Limb (tissue), 2 donors: ENCODE measurements at regions not wholly inside any gene's neighbourhood (a gene's known extent, or its start where the extent isn't known, plus 50 kb on each side); places are given as distances from the start of the nearest gene placed in this dataset.

Source experiments
- DNase-seq, 2 donors: peaks; one replicate each; pipeline ENCODE4 v3.0.0-alpha.2; 2016; ENCODE audit errors: extremely low spot score in 2 of 2

DNA sequence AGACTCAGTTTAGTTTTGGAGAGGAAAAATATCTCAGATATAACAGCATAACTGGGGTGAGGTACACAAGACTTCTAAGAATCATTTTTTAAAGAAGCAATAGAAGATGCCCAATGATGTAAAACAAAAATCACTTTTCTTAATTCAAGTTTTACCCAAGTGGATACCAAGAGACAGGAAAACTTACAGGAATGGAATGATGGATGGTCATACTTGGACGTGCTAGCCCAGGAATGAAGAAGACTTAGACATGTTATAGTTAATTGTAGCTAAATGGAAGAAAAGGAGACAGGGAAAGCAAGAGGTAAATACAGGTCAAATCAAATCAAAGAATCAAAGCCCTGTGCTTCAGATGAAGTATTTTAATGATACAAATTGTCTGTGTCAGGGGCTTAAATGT lies 312.7 kb upstream of the KCNJ16 start:
- DNase-seq, result no peak

DNA sequence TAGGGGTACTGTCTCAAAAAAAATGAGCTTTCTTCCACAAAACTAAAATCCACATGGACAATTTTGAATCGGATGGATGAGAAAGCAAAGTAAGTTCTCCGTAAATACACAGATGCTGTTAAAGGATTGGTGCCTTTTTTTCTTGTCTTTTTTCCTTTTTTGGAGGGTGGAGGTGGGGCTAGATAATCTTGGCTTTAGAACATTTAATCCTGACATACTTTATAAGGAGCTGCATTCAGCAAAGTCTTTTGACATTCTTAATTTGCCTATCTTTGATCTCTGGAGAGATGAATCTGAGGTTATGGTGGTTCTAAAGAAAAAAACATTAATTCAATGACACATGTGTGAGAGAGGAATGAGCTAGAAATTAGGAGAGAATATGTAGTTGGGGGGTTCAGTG lies 312.3 kb upstream of the KCNJ16 start:
- DNase-seq, result no peak

DNA sequence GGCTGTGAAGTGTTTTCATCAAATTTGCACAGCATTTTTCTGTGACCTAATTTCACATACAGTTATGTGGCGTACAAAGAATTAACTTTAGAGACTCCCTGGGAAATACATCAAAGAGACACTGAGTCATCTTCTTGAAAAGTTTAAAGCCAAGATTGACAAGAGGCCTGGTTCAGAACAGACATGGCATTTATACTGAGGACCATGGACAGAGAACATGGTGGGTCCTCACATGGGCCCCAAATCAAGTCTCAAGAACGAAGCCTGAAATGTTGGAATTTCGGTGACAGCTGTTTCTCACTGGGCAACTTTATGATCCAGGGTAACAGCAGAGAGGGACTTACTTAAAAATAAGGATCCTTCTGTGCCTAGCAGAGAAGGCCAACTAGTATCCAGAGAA lies 311.5 kb upstream of the KCNJ16 start:
- DNase-seq, result no peak

DNA sequence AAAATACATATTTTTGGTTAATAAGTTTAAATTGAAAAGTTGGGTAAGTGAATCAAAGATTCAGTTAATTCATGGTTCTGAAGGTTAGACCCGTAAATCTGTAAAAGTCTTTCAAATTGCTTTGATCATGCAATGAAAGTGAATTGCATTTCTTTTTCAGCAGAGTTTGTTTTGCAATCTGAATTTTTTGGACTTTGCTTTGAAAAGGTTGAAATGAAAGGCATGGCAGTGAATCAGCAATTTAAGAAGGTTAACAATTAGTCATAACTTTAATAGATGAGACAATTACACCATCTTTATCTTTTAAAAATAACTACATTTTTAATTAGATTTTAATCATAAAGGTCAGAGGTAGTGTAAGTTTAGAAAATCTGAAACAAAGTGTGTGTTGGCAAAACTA lies 310.9 kb upstream of the KCNJ16 start:
- DNase-seq, result no peak

DNA sequence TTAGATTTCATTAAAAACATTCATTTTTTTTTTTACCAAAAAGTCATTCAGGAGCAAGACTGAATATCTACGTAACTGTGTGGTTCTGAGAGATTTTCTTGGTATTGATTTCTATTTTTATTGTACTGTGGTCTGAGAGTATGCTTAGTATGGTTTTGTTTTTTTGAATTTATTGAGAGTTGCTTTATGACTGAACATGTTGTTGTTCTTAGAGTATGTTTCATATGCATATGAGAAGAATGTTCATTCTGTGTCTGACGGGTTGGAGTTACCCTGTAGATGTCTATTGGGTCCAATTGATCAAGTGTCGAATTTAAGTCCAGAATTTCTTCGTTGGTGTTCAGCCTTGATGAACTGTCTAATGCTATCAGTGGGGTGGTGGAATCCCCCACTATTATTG lies 306.0 kb upstream of the KCNJ16 start:
- DNase-seq, result no peak

DNA sequence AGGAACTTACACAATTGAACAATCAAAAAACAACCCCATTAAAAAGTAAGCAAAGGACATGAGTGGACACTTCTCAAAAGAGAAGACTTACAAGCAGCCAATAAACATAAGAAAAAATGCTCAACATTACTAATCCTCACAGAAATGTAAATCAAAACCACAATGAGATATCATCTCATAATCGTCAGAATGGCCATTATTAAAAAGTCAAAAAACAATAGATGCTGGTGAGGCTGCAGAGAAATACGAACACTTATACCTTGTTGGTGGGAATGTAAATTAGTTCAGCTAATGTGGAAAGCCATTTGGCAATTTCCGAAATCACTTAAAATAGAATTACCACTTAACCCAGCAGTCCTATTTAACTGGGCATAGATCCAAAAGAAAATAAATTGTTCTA lies 301.9 kb upstream of the KCNJ16 start:
- DNase-seq, result no peak

DNA sequence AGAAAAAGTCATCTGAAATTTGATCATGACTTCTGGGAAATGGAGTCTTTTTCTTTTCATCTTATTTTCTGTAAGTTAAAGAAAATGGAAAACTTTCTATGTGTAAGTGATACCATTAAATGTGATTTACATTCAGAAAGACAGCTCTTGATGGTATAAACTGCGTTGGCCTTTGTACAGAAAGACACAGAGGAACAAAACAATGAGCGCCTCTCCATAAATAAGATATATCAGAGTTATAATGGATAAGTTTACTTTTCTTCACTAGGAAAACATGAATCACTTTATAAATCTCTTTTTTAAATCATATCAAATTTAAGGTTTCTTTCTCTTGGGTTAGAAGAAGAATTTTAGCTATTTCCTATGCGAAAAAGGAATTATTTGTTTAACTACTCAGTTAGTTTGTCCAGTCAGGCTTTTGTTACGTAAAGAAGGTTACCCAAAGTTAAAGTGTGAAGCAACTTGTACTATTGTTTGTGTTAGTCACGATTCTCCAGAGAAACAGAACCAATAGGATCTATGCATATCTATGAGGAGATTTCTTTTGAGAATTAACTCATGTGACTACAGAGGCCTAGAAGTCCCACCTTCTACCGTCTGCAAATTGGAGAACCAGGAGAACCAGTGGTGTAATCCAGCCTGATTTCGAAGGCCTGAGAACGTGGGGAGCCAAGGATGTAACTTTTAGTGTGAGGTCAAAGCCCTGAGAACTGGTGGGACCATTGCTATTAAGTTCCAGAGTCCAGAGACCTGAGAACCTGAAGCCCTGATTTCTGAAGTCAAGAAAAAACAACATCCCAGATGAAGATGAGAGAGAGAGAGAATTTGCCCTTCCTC lies 295.4 kb upstream of the KCNJ16 start:
- DNase-seq, result no peak

DNA sequence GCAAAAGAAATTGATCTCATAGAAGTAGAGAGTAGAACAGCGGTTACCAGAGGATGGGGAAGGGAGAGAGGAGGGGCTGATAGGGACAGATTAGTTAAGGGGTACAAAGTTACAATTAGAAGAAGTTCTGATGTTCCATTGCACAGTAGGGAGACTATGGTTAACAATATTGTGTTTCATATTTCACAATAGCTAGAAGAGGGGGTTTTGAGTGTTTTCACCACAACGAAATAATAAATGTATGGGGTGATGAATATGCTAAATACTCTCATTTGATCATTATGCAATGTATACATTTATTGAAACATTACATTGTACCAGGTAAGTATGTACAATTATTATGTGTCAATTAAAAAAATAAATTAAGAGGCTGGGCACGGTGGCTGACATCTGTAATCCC lies 291.2 kb upstream of the KCNJ16 start:
- no peak for DNase-seq

DNA sequence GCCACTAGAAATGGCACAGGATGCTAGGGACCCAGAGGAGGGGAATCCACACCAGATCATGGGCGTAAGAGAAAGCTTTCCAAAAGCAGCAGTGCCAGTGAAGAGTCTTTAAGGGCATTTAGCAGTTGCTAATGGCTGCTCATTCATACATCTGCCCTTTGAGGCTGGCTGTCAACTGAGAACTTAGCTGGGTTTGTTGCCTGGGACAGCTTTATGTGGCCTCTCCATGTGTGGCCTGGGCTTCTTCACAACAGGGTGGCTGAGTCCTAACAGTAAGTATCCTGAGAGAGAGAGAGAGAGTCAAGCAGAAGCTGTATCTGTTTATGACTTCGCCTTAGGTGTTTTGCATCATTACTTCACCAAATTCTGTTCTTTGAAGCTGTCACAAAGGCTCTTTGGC lies 286.1 kb upstream of the KCNJ16 start:
- no peak for DNase-seq

DNA sequence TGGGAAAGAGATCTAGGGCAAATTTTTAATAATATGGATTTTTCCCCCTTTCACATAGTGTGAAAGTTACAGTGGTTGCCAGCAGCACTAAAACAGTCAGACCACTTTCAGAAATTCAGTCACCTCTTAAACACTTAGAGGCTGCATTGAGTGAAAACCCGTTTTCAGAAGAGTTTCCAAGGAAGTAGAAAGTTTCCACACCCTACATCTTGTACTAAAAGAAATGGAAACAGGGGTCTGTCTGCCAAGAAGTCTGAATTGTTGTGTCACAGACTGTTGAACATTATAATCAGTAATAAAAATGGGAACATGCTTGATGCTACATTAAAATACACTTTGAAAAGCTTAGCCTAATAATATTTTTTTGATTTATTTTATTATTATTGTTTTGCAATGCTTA lies 278.9 kb upstream of the KCNJ16 start:
- DNase-seq, result peak in 1 of 2 donors; percentile 78

DNA sequence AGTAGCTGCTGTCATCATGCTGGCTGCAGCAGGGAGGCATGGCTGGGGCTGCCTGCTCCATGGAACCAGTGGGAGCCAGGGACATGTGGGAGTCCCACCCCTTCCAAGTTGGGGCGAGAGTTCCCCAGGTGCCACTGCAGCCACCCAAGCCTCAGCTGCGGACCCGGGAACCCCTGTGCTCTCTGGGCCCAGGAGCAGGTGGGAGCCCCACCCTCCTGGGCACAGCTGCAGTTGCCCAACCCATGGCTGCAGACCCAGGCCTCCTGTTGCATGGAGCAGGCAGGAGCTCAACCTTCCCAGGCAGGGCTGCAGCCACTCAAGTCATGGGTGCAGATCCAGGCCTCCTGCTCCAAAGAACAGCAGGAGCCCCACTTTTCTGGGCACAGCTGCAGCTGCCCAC lies 274.2 kb upstream of the KCNJ16 start:
- DNase-seq, result no peak

DNA sequence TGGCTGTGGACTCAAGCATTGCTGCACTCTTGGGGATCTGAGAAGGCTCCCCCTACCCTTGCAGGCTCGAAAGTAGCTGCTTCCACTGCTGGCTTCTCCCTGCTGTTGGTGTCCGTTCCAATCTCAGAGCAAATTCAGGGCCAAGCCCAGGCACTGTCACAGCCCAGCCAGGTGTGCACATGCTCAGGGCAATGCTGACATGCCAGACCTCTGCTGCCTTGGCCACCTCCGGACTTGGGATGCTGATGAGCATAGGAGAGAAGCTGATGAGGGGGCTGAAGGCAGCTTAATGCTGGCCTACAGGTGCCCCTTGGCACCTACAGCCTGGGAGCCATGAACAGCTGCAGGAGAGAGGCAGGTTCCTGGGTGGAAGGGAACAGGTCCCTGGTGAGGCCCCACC lies 273.7 kb upstream of the KCNJ16 start:
- no peak for DNase-seq

DNA sequence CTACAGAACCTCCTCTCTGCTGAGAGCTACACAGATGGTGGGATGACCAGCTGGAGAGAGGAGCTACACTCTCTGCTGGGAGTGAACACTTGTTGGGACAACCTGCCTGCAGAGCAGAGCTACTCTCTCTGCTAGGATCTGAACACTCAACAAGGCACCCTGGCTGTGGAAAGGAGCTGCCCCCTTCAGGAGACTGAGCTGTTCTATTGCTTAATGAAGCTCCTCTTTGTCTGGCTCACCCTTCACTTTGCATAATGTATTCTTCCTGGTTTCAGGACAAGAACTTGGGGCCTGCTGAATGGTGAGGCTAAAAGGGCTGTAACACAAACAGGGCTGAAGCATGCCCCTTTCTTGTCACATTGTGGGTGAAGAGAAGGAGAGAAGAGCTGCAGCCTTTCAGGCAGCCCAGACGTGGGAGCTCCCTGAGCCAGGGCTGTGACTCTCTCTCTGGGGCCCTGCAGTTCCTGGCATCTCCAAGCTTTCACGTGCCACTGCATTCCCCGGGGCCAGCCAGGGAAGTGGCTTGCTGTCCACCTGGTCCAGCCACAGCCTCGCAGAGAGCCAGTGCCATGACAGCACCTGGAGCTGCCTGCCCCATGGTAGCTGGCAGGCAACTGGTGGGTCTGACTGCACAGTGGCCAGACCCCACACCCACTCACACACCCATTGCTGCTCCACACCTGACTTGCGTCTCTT lies 272.8 kb upstream of the KCNJ16 start:
- DNase-seq, result no peak

DNA sequence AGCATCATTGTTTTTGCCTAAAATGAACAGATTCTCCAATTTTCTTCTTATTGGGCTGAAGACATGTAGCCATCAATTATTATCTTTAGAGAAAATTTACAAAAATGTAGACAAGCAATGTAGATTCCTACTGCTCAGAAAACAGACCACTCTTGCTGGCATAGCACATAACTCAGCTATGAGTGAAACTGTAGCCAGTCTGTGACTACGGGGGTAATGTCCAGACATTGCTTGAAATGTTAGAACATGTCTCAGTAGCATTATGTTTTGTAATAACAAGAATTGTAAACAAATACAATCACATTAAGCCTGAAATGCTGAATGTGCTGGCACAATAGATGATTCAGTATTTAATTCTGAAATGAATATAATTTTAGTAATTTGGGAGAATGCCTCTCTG lies 265.7 kb upstream of the KCNJ16 start:
- DNase-seq, result no peak

DNA sequence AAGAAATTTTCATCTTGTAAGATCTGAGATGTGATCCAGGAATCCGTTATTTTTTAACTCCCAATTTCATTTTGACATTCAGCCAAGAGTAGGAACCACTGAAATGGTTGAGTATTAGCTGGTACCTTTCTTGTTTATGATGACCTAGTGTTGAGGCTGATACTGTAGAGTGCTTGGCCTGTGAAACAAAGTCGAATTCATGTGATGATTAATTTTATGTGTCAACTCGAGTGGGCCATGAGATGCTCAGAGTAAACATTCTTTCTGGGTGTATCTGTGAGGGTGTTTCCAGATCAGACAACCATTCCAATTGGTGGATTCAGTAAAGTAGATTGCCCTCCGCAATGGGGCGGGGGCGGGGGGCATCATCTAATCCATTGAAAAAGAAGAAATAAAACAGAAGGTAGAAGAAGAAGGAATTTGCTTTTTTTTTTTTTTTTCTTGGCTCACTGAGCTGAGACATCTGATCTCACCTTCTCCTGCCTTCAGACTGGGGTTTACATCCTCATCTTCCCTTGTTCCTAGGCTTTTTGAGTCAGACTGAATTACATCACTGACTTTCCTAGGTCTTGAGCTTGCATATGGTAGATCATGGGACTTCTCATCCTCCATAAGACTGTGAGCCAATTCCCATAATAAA lies 264.6 kb upstream of the KCNJ16 start:
- no peak for DNase-seq

DNA sequence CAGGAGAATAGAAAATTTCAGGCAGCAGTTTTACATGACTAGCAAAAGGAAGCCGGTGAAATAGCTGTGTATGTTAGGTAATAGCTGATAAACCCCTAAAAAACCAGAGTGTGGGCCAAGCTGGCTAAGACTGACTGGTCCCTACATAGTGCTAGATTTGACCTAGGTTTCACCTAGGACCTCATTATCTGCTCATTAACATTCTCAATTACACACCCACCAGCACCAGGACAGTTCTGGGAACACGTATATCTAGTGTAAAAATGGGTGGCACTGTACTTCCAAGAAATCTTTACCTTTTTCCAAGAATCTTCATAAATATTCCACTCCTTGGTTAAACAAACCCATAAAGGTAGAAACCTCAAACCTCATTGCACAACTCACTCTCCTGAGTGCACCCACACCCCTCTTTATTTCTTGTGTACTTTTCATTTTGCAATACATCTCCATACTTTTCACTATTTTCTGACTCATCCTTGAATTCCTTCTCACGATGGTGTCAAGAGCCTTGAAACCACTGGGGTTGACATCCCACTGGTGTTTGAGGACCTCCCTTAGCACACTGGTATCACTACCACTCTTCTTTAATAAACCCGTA lies 262.7 kb upstream of the KCNJ16 start:
- no peak for DNase-seq

DNA sequence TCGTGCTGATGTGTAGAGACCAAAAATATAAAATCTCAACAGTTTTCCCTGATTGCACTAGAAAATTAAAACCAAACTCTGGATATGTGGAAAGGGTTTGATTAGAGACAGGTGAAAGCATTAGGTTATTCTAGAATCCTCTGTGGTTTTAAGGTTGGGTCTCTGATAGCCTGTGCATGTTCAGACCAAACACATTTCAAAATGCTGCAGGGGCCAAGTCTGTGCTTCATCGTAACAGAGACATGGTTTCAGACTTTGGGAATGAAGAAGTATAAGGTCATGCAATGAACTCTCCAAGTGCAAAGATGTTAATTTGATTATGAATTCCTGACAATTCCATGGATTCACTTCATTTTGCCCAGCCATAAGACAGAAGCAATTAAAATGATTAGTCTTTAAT lies 261.0 kb upstream of the KCNJ16 start:
- DNase-seq, result no peak

DNA sequence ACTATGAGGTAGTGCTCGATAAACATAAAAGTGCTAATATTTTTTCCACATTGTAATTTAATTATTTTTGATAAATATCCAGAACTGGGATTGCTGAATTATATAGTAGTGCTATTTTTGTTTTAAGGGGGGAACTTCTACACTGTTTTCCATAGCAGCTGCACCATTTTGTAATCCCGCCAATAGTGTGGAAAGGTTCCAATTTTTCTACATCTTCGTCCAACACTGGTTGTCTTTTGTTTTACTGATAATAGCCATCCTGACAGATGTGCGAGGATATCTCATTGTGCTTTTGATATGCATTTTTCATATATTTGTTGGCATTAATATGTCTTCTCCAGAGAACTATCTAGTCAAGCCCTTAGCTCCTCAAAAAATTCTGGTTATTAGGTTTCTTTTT lies 259.6 kb upstream of the KCNJ16 start:
- no peak for DNase-seq

DNA sequence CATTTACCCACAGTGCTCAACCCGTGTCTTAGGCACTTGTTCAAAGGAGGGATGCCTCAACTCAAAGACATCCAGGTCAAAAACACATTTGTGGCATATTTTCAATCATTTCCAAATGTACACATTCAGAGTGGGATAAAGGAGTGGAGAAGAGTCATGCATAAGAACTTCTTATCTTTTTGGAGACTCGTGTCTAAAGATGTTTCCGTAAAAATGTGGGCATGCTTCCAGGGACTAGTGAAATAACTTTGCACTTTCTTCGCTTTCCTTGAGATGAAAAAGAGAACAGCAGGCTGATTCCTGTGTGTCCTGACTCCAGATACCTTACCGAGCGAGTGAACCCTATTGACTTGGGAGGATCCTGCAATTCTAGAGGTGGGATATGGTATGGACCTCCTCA lies 256.6 kb upstream of the KCNJ16 start:
- DNase-seq, result no peak

DNA sequence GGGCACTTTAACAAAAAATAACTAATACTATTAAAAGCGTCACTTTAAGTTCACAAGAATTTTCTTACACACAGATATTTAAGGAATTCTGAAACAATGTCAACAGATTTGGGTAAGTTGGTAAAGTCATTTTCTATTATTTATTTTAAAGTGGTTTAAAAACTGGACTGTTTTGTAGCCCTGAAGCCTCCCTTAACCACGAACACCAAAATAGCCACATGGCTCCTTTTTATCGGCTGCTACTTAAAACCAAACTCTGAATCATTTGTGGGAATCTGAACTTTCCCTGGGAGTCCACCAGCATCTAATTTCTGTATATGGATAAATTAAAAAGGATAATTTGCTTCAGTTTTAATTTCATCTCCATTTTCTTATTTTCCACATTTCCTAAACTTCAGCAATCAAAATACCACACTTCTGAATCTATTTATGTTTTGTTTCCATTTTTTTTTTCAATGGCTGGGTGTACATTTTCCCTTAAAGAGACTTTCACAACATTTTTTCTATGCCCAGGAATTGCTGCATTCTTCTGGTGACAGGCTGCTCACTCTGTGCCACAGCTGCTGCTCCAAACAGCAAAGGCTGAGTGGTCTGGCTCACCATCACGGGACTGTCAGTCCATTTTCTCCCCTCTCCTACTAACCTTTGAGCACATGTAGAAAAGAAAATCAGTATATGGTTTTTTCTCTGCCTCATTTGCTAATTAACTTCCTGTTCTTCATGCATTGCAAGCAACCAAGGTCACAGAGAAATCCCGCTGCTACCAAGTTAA lies 255.5 kb upstream of the KCNJ16 start:
- no peak for DNase-seq

DNA sequence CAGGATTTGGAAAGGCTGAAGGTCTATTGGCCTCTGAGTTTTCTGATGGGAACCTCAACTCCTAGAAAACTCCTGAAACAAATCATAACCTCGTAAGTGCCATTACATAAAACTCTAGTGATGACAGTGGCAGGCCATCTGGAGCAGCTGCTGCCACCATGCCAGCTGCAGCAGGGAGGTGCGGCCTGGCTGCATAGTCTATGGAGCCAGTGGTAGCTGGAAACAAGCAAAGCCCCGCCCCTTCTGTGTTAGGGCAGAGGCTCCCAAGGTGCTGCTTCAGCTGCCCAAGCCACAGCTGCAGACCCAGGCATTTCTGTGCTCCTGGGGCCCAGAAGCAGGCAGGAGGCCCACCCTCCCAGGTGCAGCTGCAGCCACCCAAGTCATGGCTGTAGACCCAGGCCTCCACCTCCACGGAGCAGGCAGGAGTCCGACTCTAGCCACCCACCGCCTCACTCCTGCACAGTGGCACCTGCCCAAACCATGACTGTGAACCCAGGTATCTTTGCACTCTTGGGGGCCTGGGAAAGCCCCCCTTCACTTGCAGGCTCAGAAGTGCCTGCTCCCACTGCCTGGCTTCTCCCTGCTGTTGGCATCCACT lies 254.1 kb upstream of the KCNJ16 start:
- DNase-seq, result no peak
